ENCODE measurements at regions not wholly inside any gene's neighbourhood (a gene's known extent, or its start where the extent isn't known, plus 50 kb on each side); places are given as distances from the start of the nearest gene placed in this dataset.

DNA sequence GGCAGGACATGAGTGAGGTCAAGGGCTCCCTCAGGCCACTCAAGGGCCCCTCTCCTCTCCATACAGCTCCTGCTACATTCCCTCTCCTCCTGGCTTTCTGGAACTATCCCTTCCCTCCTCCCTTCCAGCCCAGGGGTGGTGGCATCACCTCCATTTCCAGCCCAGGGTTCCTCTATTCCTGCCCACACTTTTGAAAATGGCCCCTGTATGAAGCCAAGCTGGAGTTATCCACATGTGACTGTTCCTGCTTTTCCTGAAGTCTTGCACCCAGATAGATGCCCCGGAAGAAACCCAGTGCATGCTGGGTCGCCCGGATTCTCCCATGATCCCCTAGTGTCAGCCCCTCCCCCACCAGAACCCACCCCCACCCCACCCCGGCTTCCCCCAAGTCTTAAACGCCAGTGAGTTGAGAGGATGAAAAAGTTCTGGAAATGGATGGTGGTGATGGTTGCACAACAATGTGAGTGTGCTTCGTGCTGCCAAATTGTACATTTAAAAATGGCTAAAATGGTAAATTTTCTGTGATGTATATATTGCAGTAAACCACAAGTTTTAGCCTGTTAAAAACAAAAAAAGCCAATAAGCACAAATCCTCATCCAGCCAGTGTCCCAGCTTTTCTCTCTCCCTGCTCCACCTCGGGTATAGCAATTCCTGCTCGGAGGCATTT, 136.9 kb downstream of the SCARB1 start:
- DNase-seq, result no peak

DNA sequence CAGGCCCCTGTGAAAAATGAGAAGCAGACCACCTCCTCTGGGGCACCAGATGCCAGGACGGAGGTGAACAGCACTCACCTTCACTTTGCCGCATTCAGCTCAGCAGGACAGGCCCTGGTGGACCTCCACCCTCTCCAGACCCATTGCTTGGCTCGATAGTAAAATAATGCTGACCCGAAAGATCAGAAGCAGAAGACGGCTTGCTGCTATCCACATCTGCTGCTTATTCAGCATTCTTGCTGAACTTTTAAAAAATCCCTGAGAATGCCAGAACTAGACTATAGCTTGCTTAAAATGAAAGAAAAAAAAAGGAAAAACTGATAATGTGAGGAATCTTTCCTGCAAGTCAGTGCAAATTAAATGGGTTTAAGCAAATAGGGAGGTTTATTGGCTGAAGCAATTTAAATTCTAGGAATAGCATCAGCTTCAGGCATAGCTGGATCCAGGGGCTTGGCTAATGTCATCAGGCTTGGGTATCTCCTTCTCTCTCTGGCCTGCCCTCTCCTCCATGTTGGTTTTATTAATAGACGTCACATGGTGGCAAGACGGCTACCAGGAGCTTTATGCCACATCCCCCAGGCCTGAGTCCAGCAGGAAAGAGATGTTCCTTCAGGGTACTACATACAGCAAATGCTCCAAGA, 137.9 kb downstream of the SCARB1 start:
- no peak for DNase-seq

DNA sequence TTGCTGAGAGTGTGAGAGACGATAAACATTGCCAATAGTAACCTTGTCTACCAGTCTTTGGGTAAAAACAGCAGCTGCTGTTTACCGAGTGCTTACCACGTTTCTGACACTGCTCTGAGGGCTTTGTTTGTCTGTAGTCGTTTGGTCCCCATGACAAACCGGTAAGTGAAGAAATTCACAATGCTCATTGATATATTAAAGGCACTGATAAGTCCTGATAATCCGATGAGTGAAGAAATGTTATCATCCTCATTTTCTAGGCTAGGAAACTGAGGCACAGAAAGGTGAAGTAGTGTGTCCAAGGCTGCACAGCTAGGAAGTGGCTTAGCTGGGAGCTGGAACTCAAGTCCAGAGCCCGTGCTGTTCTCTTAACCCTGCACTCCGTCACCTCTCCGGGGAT, 138.6 kb downstream of the SCARB1 start:
- DNase-seq, result no peak

DNA sequence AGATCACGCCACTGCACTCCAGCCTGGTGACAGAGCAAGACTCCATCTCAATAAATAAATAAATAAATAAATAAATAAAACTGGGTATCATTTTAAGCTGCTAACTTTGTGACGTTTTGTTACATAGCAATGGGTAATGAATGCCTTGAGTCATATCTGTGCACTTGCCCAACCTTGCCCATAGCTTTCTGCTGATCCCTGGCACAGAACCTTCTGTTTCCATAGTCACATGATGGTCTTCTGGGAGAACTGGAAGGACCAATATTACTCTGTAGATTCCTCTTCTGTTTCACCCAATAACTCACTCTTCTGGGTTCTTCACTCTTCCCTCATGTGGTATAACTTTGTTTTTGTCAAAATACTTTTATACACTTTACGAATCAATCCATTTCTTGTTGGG, 140.8 kb downstream of the SCARB1 start:
- DNase-seq, result no peak

DNA sequence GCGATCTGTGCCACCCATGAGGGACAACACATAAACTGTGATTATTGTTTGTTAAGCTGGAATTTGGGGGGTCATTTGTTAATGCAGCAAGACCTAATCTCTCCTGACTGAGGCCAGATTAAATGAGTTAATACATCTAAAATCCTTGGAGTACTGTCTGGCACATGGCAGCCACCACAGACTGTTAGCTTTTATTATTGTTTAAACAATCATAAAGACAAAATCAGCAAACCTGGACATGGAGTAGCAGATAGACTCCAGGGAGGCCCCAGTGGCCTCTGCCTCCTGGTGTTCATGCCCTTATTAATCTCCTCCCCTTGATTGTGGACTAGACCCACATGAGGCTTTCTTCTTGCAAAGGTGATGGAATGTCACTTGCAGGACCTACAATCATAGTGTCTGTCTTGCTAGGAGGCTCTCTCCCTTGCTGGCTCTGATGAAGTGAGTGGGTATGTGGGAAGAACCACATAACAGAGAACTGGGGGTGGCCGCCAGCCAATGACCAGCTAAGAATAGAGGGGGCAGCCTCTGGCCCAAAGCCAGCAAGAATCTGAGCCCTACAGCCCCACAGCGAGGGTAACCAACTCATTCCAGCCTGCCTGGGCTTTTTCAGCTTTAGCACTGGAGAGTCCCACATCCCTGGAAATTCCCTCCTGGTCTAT, 142.0 kb downstream of the SCARB1 start:
- no peak for DNase-seq

DNA sequence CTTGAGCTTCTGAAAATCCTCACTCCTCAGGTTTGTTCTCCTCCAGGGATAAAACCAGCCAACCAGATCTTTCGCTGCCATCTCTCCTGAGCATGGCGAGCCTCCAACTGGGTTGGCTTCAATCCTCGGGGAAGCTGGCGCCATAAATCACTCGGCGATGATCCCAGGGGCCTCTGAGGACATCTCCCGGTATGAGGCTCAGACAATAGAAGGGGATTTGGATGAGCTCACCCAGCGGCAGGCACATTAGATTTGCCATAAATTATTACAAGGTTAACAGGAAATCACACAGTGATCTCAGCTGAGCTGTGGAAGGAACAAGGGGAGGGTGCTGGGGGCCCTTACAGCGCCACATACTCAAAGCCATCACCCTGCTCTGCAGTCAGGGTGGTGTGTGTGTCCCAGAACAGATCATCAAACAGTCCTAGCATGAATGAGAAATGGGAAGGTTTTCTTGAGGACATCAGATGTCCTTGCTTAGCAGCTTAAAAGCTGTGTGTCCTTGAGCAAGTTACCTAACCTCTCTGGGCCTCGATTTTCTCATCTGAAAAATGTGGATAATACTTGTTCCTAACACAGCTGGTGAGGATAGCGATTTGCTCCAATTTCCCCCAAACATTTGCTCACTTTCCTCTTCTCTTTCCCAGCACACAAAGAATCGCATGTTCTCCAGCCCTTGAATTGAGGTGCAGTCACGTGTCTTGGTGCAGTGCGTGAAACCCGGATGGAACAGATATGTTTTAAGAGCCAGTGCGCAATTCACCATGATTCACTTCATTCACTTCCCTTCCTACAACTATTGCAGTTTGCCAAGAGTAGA, 142.8 kb downstream of the SCARB1 start:
- no peak for DNase-seq

DNA sequence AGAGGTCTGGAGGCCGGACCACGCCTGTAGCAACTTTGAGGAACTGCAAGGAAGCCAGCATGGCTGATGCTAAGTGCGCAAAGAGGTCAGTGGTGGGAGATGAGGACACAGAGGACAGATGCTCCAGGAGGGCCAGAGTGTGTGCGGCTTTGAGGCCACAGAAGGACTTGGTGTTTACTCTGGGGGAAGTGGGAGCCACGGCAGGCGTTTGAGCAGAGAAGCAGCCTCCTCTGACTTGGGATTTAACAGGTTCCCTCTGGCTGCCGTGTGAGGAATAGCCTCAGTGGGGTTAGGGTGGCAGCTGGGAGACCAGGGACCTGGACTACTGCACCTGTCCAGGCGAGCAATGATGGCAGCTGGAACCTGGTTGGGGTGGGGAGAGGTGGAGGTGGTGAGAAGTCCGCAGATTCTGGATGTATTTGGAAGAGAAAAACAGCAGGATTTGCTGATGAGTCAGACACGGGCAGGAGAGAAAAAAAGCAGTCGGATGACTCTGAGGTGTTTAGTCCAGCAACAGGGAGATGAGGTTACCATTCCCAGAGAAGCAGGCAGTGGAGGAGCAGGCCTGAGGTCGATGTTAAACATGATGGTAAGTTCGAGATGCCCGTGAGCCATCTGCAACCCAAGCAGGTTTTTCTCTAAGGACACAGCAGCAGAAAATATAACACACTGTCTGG, 143.5 kb downstream of the SCARB1 start:
- no peak for DNase-seq

DNA sequence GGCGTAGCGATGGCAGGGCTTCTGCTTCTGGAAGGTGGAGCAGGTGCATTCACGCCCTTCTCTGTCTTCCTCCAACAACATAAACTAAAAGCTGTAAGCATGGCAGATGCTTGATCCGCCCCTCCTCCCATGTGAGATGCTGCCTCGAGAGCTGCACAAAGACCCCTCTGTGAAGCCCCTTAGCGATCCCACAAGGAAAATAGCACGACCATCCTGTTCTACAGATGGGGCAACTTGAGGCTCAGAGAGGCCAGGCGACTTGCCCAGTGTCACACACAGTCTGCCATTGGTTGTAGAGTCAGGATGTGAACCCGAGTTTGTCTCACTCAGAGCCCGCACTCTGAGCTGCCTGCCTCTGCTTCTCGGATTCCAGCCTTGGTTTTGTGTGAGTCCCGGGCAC, 144.4 kb downstream of the SCARB1 start:
- no peak for DNase-seq

DNA sequence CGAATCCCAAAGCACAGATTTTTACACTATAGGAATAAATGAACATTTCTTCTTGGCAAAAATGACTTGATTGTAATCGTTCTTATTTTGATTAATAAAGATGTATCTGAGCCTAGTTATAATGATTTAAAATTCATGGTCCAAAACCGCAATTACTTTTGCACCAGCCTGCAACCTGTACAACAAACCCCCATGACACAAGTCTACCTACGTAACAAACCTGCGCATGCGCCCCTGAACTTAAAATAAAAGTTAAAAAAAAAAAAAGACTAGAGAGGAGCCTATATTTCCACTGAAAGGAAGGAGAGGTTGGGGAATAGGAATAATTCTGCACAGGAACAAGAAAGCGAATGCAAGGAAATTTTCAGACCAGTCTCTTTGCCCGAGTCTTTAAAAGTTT, 145.2 kb downstream of the SCARB1 start:
- DNase-seq, result no peak

DNA sequence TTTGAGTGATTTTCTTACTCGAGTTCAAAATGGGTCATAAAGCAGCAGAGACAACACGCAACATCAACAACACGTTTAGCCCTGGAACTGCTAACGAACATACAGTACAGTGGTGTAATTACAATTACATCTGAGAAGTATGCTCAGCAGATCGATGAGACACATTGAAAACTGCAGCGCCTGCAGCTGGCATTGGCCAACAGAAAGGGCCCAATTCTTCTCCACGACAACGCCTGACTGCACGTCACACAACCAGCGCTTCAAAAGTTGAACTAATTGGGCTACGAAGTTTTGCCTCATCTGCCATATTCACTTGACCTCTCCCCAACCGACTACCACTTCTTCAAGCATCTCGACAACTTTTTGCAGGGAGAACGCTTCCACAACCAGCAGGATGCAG, 145.6 kb downstream of the SCARB1 start:
- no peak for DNase-seq

DNA sequence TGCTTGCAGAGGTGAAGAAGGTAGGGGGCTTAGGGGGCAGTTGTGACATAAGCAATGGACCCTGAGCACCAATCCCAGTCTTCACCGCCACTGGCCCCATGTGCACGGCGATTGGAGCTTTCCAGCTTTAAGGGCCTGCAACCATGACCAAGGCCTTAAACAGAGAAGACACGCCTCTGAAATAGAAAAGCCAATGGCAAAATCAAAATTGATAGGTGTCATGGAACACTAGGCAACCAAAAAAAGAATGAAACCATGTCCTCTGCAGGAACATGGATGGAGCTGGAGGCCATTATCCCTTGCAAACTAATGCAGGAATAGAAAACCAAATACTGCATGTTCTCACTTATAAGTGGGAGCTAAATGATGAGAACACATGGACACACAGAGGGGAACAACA, 146.3 kb downstream of the SCARB1 start:
- no peak for DNase-seq

DNA sequence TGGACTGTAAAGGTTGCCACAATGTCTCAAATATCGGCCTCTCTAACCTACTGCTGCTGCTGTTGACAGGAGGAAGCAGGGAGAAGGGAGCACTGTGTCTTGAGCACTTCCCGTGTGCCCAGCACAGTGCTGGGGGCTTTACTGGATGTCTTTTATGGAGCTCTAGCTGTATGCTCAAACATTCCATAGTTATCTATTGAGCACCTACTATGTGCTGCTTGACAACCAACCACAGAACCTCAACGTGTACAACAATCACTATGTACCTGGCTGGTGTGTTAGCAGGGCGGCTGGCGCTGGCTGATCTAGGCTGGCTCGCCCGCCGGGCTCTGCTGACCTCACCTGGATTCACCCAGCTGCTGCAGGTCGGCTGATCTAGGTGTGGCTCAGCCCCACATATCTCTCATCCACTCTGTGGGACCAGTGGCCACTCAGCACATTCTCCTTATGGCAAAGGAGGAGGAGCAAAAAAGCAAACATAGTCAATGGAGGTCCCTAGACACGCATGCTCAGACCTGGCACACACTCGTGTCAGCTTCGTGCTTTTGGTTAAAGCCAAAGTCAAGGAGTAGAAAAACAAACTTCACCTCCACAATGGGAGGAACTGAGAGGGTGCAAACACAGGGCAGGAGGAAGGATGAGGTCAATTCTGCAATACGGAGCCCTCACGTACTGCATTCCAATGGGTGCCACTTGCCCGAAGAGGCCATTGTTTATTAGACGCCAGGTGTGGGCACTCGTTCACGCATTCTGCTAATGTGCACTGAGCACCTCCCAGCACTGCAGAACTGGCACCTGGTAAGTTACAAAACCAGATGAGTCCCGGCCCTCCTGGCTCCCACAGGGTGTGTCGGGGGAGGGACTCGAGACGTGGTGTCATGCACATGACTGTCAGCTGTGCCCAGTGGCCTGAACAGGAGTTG, 147.2 kb downstream of the SCARB1 start:
- no peak for DNase-seq

DNA sequence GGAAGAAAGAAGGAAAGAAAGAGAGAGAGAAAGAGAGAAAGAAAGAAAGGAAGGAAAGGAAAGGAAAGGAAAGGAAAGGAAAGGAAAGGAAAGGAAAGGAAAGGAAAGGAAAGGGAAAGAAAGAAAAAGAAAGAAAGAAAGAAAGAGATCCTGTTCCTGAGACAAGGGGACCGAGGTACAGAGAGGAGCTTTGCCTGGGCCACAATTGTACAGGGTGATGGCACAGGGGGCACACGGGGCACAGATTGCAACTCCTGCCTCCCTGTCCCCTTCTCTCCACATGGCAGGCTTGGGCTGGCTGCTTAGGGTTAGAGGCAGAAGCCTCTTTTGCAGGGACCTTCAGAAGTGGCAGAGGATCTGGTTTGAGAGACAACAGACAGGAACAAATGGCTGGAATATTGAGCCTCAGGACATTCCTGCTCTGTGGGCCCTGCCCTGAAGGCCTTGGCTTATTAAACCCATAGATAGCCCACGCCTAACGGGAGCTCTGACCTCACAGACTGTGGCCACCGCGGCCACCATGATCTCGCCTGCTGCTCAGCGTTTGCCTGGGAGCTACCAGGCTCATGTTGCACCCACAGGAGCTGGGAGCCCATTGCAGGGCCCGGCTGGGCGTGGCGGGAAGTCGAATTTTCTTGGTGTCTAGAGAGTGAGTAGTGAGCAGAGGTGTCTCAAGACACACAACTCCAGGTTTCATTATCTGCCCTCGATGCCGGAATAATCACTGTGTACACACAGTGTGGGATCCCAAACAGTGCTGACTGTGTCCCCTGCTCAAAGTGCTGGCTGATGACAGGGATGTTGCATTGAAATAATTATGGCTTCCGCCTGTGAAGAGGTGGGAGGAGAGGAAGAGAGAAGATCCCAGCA, 147.9 kb upstream of the NCOR2 start:
- DNase-seq, result no peak

DNA sequence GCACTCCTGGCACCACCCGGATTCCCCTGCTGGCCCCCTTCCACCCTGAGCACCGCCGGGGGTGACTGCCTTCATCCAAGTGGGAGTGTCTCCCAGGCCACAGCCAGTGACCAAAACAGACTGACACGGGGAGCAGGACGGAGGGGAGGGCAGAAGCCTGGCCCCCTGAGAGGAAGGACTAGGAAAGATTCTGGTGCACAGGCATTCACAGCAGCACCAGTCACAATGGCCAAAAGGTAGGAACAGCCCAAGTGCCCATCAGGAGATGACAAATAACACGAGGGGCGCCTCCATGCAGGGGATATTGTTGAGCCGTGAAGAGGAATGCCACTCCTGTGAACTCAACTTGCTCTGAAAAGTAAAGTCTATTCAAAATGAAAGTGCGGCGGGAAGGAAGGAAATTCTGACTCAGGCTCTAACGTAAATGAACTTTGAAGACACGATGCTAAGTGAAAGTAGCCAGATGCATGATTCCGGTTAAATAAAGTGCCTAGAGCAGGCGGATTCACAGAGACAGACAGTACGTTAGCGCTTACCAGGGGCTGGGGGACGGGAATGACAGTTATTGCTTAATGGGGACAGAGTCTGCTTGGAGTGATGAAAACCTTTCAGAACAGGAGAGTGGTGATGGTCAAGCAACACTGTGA, 146.1 kb upstream of the NCOR2 start:
- peak; percentile 47 for DNase-seq

DNA sequence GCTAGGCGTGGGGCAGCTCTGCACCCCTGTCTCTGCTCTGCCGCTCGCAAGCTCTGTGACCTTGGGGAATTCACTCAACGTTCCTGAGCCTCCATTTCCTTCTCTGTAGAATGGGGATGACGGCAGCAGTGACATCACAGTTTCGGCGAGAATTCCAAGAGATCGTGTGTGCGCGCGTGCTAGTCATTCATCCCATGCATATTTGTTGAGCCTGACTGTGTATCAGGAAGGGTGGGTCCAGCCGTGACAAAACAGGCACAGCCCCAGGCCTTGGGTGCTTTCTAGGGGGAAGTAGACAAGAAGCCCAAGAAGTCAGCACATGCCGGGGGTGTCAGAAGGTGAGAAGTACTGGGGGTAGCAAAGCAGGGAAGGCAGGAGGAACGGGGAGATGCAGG, 145.6 kb upstream of the NCOR2 start:
- DNase-seq, result no peak

DNA sequence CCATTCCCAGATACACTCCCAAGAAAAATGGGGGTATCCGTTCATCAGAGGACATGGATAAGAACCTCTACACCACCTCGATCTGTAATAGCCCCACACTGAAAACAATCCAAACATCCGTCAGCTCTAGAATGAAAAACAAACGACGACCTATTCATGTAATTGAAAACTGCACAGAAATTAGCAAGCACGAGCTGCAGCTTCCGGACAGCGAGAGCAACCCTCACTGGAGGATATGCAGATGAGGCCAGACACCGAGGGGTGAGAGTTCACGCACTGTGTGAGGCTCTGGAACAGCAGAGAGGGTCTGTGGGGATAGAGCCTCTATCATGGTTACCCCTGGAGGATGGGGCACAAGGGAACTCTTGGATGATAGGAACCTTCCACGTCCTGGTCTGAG, 143.9 kb upstream of the NCOR2 start:
- DNase-seq, result no peak

DNA sequence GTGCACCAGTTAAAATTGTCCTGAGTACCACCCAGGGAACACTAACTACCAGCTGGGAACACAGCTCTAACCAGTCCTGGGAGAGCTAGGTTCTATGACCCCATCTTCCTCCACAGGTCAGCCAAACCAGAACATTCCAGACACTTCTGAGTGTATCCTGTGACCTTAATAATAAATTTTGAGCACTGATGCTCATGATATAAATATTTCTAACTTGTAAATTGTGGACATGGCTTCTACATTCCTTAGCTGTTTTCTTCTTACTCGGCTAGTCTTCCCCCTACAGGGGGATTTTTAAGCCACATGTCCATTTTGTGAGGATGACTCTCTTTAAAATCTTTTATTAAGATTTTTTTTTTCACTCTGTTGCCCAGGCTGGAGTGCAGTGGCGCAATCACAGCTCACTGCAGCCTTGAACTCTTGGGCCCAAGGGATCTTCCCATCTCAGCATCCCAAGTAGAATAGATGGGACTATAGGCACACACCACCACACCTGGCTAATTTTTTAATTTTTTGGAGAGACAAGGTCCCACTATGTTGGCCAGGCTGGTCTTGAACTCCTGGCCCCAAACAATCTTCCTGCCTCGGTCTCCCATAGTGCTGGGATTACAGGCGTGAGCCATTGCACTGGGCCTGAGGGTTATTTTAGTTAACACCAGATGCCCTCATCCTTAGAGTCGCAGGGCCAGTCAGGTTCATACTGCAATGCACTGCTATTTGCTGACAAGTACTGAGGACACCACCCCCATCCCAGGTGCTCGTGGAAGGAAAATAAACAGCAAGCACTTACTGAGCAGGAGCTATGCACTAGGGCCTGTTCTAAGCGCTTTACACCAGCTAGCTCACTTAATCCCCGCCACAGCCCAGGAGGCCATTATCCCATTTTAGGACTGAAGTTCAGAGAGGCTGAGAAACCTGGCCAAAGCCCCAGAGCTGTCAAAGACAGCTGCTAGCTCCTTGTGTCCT, 142.6 kb upstream of the NCOR2 start:
- no peak for DNase-seq

DNA sequence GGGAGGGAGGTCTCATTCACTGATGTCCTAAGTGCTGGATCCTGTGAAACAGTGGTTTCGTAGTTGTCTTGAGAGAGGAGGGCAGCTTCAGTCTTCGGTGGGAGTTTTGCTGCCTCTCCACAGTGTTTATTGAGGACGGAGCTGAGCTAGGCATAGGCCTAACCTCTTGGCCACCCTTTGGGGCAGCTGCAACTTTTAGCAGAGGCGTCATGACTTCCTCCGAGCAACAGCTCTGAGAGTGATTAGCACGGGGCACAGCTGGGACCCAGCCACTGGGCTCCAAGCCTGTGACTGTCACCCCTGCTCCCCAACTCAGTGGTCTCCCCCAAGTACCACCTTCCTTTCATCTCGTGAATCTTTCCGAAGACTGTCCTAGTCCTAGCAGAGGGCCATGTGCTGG, 139.9 kb upstream of the NCOR2 start:
- DNase-seq, result no peak

DNA sequence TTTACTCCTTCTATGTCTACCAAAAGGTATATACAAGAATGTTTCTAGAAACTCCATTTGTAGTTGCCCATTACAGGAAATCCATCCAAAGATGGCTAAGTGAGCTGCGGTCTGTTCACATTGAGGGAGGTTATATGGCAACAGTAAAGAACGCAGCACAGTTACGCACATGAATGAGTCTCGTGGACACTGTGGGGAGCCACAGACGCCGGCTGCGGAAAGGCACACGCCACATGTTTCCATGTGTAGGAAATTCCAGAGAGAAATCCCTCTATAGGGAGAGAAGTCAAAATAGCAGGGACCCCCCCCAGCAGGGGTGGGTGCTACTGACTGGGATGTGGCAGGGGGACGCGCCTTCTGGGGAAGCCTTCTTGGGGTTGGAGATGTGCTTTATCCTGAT, 139.0 kb upstream of the NCOR2 start:
- no peak for DNase-seq
